Choroid plexus epithelial cell (primary cell): ENCODE measurements at regions not wholly inside any gene's neighbourhood (a gene's known extent, or its start where the extent isn't known, plus 50 kb on each side); places are given as distances from the start of the nearest gene placed in this dataset.

Experiments used
- DNase-seq: peaks from one replicate; pipeline ENCODE4 v3.0.0-alpha.2; 2010; ENCODE audit warnings: low read depth
- H3K4me3 ChIP-seq: 2 replicates; pipeline ENCODE4 v1.5.1; 2011; ENCODE audit warnings: low read depth, mild to moderate bottlenecking, control low read depth, low read length, moderate library complexity
- TF ChIP-seq, protein P1 (sequence below): conservative IDR thresholded peaks from 2 replicates; pipeline ENCODE4 v1.5.1; 2011; ENCODE audit warnings: low read depth, mild to moderate bottlenecking, control low read depth, inconsistent platforms, low read length, moderate library complexity

DNA sequence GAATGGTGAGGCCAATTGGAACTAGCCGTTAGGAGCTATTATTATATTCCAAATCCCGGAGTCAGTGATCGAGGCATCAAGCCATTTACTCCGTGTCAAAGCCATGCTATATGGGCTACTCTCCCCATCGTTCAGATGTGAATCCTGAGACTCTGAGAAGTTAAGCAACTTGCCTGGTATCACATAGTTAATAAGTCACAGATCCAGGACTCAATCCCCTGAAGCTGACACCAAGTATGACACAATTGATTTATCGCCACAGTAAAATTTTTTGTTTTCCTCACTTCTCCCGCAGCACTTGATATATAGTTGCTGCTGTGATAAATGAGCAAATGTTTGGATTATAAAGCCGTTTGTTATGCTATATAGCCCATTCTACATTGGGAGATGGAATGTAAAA, 50.8 kb upstream of the TSHZ2 start:
- no peak overlapping the region for H3K4me3 ChIP-seq
- no peak for DNase-seq
- TF ChIP-seq, protein P1, sequence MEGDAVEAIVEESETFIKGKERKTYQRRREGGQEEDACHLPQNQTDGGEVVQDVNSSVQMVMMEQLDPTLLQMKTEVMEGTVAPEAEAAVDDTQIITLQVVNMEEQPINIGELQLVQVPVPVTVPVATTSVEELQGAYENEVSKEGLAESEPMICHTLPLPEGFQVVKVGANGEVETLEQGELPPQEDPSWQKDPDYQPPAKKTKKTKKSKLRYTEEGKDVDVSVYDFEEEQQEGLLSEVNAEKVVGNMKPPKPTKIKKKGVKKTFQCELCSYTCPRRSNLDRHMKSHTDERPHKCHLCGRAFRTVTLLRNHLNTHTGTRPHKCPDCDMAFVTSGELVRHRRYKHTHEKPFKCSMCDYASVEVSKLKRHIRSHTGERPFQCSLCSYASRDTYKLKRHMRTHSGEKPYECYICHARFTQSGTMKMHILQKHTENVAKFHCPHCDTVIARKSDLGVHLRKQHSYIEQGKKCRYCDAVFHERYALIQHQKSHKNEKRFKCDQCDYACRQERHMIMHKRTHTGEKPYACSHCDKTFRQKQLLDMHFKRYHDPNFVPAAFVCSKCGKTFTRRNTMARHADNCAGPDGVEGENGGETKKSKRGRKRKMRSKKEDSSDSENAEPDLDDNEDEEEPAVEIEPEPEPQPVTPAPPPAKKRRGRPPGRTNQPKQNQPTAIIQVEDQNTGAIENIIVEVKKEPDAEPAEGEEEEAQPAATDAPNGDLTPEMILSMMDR, result no peak

DNA sequence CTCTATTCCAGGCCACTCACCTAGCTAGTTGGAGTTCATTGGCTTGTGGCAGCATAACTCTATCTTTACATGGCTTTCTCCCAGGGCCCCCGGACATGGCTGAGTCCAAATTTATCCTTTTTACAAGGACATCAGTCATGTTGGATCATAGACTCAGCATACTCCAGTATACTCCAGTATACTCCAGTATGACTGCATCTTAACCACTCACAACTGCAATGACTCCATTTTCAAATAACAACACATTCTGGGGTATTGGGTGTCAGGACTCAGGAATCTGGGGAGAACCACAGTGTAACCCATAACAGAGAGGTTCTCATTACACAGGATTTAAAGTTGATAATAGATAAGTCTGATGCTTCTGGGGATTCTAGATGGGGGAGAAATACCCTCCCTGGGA, 53.8 kb upstream of the TSHZ2 start:
- no peak for DNase-seq
- H3K4me3 ChIP-seq, result no peak overlapping the region
- TF ChIP-seq, protein P1, result no peak

DNA sequence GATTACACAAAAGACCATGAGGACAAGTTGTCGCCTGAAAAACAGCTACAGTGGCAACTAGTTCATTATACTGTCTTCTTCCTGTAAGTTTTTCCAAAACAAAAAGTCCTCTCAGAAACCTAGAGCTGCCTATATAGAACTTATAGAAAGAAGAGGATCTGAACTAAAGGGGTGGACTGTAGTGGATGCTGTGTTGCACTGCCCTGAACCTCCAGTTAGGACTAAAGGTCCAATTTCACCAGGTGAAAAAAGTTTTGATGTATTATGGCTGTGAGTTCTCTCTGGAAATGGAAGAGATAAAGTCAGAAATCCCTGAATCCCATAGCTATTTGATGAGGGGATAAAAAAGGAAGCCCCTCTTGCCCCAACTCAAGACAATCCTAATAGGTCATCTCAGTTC, 56.6 kb upstream of the TSHZ2 start:
- DNase-seq, result no peak
- TF ChIP-seq, protein P1, result no peak
- H3K4me3 ChIP-seq, result no peak overlapping the region

DNA sequence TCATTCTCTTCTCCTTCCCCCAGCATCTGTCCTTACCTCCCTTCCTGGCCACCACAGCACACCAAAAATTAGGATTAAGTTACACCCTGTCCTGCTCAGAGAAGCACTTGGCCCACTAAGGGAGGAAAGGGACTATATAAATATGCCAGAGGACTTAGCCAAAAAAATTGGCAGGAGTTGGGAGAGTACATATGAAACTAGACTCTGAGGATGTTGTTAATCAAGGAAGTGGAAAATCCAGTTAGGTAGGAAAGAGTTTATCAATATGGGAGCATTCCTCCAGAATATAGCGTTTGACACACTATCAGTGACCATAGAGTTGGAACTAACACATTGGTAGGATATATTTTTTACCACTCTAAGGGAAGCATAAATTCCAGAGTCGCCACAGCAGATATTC, 57.3 kb upstream of the TSHZ2 start:
- DNase-seq, result no peak
- TF ChIP-seq, protein P1, result no peak
- H3K4me3 ChIP-seq, result no peak overlapping the region

DNA sequence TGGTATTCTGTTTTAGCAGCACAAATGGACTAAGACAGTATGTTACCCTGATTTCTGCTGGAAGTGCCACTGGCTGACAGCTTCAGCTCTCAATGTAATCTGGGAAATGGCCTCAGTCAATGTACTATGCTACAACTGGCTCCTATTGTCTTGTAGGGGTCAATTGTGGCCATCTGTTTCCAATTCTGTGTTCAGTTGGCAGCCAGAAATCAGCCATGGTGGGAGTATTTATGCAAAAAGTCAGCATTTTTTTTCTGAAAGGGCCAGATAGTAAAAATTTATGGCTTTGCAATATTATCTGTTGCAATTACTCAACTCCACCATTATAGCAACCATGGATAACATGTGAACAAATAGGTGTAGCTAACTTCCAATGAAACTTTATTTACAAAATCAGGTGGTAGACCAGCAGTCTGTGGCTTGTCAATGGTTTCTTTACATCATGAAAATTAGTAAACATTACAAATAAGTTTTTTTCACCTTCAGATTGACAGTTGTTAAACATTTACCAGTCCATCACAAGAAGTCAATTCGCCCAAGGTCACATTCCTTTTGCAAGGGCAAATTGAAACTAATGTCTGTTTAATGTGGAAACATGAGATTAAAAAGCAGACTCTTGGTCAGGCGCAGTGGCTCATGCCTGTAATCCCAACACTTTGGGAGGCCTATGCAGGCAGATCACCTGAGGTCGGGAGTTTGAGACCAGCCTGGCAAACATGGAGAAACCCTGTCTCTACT, 58.3 kb upstream of the TSHZ2 start:
- H3K4me3 ChIP-seq, result no peak overlapping the region
- no peak for DNase-seq
- TF ChIP-seq, protein P1, result no peak

DNA sequence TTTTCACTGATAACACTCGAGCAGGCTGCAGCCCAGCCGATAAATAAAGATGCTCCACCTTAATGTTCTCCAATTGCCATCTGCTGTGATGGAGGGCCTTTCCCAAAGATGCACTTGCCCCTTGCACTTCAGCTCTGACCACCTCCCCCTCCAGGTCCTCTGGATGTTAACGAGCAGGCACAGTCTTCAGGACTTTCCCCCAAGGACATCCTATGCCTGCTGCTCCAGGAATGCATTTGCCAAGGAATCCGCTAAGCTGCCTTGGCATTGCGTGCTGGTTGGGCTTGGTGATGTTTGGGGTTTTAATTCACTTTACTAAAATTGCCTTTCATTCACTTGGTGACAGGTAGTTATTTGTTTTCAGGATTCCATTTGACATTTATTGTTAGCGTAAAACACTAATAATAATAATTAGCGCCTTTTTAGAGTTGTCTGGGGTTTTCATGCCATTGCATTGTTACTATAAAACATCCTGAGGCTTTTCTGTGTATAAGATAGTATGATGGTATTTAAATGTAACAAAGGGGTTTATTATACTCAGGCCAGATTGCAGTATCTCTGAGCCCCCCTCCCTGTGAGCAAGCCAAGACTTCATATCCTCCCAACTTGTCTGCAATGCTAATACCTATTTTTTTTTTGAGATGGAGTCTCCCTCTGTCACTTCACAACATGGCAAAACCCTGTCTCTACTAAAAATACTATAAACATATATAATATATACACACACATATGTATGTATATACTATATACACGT, 66.7 kb upstream of the TSHZ2 start:
- TF ChIP-seq, protein P1, result no peak
- H3K4me3 ChIP-seq, result no peak overlapping the region
- DNase-seq, result no peak

DNA sequence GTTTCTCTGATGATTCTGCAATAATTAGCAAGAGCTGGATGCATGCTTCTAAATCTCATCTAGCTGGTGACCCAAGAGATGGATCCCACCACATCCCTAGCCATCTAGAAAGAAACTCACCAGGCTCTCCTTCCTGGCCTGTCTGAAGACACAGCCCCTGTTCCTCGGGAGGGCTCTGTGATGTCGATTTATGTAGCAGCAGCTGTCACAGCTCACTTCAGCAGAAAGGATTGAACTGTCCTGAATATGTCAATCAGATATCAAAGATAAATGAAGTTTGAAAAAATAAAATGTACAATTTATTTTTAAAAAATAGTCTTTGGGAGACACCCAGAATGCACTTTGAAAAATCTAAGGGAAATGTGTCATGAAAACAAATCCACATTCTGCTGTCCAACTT, 67.3 kb upstream of the TSHZ2 start:
- TF ChIP-seq, protein P1, result no peak
- no peak for DNase-seq
- H3K4me3 ChIP-seq, result no peak overlapping the region
